Retinal pigment epithelial cell (primary cell): ENCODE measurements at regions not wholly inside any gene's neighbourhood (a gene's known extent, or its start where the extent isn't known, plus 50 kb on each side); places are given as distances from the start of the nearest gene placed in this dataset.

Experiments
- DNase-seq: peaks from one replicate; pipeline ENCODE4 v3.0.0-alpha.2; 2010; ENCODE audit warnings: low read depth
- H3K4me3 ChIP-seq: 2 replicates; pipeline ENCODE4 v1.5.1; 2011; ENCODE audit warnings: mild to moderate bottlenecking, low read length, control low read depth, moderate library complexity
- TF ChIP-seq, protein P1 (sequence below): conservative IDR thresholded peaks from 2 replicates; pipeline ENCODE4 v1.5.1; 2011; ENCODE audit warnings: low read depth, low read length, control low read depth, inconsistent platforms

DNA sequence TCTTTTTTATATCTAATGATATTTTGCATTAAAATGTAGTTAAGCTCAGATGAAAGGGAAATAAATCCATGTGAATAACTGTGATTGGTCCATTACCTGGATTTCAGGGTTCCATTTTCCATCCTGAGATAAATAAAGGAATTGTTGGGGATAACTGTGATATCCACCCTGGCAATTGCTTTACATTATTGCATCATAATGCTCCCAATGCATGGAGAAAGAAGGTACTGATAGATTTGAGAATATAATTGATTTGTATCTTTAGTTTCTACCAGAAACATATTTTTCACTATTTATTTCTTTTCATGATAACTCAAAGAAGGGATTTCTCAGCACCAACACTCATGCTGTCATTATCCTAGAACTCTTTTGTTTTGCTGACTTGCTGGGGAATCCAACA, 102.0 kb upstream of the KCNQ5 start:
- no peak overlapping the region for H3K4me3 ChIP-seq
- TF ChIP-seq, protein P1, sequence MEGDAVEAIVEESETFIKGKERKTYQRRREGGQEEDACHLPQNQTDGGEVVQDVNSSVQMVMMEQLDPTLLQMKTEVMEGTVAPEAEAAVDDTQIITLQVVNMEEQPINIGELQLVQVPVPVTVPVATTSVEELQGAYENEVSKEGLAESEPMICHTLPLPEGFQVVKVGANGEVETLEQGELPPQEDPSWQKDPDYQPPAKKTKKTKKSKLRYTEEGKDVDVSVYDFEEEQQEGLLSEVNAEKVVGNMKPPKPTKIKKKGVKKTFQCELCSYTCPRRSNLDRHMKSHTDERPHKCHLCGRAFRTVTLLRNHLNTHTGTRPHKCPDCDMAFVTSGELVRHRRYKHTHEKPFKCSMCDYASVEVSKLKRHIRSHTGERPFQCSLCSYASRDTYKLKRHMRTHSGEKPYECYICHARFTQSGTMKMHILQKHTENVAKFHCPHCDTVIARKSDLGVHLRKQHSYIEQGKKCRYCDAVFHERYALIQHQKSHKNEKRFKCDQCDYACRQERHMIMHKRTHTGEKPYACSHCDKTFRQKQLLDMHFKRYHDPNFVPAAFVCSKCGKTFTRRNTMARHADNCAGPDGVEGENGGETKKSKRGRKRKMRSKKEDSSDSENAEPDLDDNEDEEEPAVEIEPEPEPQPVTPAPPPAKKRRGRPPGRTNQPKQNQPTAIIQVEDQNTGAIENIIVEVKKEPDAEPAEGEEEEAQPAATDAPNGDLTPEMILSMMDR: no peak
- no peak for DNase-seq

DNA sequence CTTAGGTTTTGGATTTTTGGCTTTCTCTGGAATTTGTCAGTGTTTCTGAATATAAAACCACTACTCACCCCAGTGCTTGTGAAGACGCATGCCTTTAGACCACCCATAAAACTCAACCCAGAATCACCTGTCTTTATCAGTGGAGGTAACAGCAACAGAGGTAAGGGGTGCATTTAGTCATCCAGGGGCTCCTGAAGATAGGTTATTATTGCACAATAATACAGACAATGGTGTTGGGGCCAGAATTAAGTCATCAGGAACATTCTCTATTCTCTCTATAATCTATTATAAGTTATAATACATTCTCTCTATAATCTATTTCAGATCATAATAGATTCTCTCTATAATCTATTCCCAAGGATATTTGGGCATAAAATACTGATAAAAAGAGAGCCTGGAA, 100.2 kb upstream of the KCNQ5 start:
- TF ChIP-seq, protein P1: no peak
- no peak for DNase-seq
- no peak overlapping the region for H3K4me3 ChIP-seq

DNA sequence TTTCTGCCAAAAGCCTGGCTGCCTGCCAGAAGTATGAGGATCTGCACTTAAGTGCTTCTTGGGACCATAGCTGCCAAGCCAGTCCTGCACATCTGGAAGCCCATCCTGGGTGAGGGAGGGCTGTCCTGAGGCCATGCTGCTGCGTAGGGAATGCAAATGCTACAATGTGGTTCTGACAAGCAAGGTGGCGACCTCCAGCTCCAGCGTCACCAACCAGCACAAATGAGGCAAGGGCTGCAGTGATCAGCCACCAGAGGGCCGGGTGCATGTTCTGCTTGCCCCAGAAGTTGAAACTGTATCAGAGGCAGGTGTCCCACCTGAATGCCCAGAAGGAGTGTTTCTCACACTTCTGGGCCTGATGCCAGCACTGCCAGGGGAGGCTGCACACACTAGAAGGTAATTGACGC, 99.1 kb upstream of the KCNQ5 start:
- no peak for DNase-seq
- TF ChIP-seq, protein P1: peak; percentile 18
- no peak overlapping the region for H3K4me3 ChIP-seq

DNA sequence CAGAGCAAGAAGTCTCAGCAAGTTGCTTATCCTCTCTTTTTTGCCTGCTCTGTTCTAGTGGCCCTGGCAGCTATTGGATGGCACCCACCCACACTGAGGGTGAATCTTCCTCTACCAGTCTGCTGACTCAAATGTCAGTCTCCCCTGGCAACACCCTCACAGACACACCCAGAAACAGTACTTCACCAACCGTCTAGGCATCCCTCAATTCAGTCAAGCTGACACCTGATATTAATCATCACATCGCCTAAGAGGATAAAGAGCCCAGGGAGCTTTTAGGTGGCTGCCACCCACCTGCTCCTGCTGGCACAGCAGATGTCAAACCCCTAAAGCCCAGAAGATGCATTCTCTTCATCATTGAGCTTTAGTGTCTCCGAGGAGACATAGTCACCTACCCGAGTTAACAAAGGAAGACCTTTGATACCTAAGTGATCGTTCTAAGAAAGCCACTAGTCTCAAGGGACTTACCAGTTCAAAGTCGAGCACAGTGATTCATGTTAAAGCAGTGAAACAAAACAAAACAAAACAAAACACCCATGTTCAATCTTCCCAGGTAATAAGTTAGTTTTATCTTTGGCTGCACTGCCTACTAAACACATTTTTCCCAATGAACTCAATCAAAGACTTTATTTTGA, 97.7 kb upstream of the KCNQ5 start:
- no peak for DNase-seq
- no peak overlapping the region for H3K4me3 ChIP-seq
- TF ChIP-seq, protein P1: no peak

DNA sequence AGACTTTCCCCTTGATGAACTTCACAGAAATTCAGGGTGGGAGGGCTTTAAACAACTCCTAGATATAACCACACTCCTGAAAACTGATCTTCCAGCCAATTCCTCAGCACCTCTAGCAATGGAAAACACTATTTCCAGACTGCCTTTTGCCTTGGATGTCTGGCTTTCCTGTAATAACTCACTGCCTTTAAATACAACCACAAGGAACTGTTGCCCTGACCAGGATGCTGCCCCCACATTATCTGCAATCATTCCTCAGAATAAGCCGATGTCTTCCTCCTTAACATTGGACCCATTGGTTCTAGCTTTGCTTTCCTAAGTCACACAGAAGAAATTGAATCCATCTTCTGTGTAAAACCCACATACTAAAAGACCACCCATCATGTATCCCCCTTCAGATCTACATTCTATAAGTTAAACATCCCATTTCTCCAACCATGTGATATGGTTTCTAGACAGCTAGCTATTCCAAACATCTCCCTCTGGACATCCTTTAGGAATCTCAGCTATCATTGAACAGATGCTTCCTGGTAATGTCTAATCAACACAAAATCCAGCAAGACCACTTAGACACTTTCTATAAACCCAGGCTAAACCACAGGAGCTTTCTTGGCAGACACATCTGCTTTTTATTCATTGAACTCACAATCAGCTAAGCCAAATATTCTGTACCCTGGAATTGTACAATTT, 95.9 kb upstream of the KCNQ5 start:
- DNase-seq: no peak
- no peak overlapping the region for H3K4me3 ChIP-seq
- TF ChIP-seq, protein P1: no peak

DNA sequence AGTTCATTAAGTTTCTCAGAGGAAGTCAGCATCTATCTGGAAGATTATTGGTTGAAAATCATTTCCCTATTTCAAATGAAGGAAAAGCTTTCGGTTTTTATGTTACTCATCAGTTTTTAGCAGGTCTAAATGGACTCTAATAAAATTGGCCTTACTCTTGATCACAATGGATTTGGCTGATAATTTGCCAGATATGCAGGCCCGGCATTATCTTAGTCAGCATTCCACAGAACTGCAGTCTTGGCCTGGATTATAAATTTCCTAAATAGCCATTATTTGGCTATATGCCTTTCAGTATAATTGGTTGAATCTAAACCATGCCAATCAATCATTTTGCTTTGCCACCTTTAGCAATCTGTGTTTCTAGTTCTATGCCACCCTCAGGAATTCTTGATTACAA, 91.7 kb upstream of the KCNQ5 start:
- no peak for DNase-seq
- TF ChIP-seq, protein P1: no peak
- no peak overlapping the region for H3K4me3 ChIP-seq

DNA sequence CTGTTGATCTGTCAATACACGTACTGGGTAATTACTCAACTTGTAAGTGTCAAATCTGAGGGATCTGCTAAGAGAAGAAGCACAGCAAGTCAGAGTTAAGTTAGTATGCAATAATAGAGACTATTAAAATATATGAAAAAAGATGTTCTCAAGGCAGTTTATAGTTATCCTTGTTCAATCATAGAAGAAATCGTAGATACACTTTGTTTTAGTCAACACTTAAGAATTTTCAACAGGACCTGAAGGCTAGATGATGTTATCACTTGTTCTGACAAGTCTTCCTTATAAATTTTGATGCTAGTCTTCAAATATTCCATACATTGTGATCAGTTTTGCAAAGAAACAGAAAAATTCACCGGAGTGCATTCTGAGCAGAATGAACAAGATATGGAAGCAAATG, 91.1 kb upstream of the KCNQ5 start:
- H3K4me3 ChIP-seq: no peak overlapping the region
- DNase-seq: no peak
- TF ChIP-seq, protein P1: no peak
